Ovary (tissue), 3 donors: ENCODE measurements at regions not wholly inside any gene's neighbourhood (a gene's known extent, or its start where the extent isn't known, plus 50 kb on each side); places are given as distances from the start of the nearest gene placed in this dataset.

ENCODE experiments used
- POLR2A ChIP-seq: fragments of 450-650 bp; IDR thresholded peaks from one replicate; pipeline ENCODE4 v1.6.1; 2017; ENCODE audit warnings: antibody characterized with exemption, mild to moderate bottlenecking, moderate library complexity
- TF ChIP-seq, protein P1 (sequence below), 3 donors: fragments of 450-650 bp in 2 of 3; fragments of 200-600 bp in 1 of 3; IDR thresholded peaks; one replicate each; pipeline versions ENCODE4 v1.5.1 to v1.8.0; 2016 to 2022; ENCODE audit warnings: antibody characterized with exemption in 3 of 3, mild to moderate bottlenecking in 1 of 3
- donor health status: DM: no; HTN: no; CAD: no.

DNA sequence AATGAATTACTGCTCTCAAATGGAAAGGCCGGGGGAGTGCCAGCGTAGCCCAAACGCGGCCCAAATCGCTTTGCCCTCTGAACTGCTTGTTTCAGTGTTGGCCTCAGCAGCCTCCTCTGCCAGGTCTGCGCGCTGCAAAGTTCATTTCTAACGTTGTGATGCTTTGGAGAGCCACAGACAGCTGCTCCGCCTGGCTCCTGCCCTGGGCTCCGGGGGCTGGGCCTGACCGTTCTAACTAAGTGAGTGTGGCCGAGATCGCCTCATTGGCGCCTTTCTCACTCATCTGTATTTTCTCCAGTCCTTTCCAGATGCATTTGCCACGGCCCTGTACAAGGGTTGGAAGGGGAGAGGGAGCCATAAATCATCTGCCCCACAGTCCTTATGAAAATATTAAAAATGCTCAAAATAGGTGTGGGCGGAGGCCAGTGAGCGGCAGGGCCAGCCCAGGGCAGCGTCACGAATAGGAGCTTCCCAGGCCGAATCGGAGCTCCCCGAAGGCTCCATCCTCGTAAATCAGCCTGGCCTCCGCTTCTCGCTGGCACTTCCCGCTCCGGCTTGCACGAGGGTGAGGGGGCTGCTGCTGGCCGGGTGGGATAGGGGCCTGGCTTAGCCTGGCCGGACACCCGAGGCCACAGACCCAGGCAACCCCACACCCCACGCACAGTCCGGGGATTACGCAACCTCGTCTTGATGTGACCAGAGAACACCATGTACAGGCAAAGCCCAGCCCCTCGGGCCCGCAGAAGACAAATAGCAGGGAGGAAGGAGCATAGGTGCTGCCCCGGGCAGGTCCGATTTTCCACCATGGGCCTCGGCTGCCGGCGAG is 196.6 kb upstream of the DIO3 start:
- TF ChIP-seq, protein P1, sequence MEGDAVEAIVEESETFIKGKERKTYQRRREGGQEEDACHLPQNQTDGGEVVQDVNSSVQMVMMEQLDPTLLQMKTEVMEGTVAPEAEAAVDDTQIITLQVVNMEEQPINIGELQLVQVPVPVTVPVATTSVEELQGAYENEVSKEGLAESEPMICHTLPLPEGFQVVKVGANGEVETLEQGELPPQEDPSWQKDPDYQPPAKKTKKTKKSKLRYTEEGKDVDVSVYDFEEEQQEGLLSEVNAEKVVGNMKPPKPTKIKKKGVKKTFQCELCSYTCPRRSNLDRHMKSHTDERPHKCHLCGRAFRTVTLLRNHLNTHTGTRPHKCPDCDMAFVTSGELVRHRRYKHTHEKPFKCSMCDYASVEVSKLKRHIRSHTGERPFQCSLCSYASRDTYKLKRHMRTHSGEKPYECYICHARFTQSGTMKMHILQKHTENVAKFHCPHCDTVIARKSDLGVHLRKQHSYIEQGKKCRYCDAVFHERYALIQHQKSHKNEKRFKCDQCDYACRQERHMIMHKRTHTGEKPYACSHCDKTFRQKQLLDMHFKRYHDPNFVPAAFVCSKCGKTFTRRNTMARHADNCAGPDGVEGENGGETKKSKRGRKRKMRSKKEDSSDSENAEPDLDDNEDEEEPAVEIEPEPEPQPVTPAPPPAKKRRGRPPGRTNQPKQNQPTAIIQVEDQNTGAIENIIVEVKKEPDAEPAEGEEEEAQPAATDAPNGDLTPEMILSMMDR (IDR thresholded peaks at IDR 0.05), result peak in 1 of 3 donors; percentile 7
- peak; percentile 52 for TF ChIP-seq POLR2A
